Ascending aorta (tissue), 2 donors: ENCODE measurements at regions not wholly inside any gene's neighbourhood (a gene's known extent, or its start where the extent isn't known, plus 50 kb on each side); places are given as distances from the start of the nearest gene placed in this dataset.

Experiments used
- DNase-seq, 2 donors: peaks; one replicate each; pipeline ENCODE4 v3.0.0-alpha.2; 2019; ENCODE audit warnings: low spot score in 2 of 2
- H3K27ac ChIP-seq, 2 donors: fragments of 200-600 bp; sonication (generic); one replicate each; pipeline ENCODE4 v1.5.1; 2016 to 2017; ENCODE audit warnings: mild to moderate bottlenecking in 1 of 2
- H3K27me3 ChIP-seq: fragments of 200-600 bp; sonication (generic); one replicate; pipeline ENCODE4 v1.5.1; 2017
- H3K36me3 ChIP-seq, 2 donors: fragments of 200-600 bp; sonication (generic); one replicate each; pipeline ENCODE4 v1.5.1; 2016
- H3K4me1 ChIP-seq, 2 donors: fragments of 200-600 bp; sonication (generic); one replicate each; pipeline ENCODE4 v1.5.1; 2016 to 2017; ENCODE audit warnings: mild to moderate bottlenecking in 1 of 2
- H3K4me3 ChIP-seq, 2 donors: fragments of 200-600 bp; sonication (generic); one replicate each; pipeline ENCODE4 v1.5.1; 2016 to 2017; ENCODE audit warnings: mild to moderate bottlenecking in 1 of 2
- H3K9me3 ChIP-seq, 2 donors: fragments of 200-600 bp; sonication (generic); one replicate each; pipeline ENCODE4 v1.5.1; 2016
- intact Hi-C: fragments of 100-400 bp; cut with DNase I; formaldehyde crosslinking; loops from one replicate; pipeline ENCODE4 v1.15.1; 2023
- TF ChIP-seq, protein P1 (sequence below), 3 experiments: fragments of 200-600 bp in 2 of 3; fragments of 450-650 bp in 1 of 3; sonication (generic) in 2 of 3; IDR thresholded peaks; one replicate each; pipeline ENCODE4 v1.5.1; 2016 to 2019; ENCODE audit warnings: antibody characterized with exemption in 3 of 3, mild to moderate bottlenecking in 1 of 3, moderate library complexity in 1 of 3

DNA sequence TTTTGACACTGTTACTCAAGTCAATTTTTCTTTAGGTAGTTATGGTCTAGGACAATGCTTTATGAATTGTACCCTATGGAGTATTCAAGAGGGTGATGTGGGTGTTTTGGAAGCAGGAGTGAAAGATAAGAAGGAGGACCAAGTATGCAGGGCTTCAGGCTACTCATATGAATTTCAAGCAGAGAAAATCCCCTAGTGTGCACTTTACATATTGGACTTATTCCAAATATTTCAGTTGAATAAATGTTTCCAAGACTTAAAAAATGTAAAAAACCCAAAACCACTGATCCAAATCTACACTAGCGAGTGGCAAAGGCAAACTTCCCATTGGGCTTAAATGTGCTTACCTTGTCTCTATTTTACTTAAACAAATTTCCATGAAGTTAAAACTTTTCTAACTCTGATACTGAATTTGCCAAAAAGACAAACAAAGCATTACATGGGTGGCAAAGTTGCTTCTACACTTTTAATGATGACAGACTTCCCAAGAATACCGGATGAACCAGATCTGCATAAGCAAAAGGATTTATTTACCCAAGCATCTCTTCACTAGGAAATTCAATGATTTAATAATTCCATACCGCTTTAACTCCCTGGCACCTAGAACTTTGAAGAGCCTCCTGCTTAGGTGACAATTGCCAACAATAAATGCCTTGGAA lies 1233.5 kb upstream of the NXPH2 start:
- TF ChIP-seq, protein P1, sequence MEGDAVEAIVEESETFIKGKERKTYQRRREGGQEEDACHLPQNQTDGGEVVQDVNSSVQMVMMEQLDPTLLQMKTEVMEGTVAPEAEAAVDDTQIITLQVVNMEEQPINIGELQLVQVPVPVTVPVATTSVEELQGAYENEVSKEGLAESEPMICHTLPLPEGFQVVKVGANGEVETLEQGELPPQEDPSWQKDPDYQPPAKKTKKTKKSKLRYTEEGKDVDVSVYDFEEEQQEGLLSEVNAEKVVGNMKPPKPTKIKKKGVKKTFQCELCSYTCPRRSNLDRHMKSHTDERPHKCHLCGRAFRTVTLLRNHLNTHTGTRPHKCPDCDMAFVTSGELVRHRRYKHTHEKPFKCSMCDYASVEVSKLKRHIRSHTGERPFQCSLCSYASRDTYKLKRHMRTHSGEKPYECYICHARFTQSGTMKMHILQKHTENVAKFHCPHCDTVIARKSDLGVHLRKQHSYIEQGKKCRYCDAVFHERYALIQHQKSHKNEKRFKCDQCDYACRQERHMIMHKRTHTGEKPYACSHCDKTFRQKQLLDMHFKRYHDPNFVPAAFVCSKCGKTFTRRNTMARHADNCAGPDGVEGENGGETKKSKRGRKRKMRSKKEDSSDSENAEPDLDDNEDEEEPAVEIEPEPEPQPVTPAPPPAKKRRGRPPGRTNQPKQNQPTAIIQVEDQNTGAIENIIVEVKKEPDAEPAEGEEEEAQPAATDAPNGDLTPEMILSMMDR (IDR thresholded peaks at IDR 0.05): no peak
- Histone ChIP-seq H3K9me3 (no peaks in the 10 kb centered on the region), H3K36me3 (no peaks in the 10 kb centered on the region), H3K27me3 (no peaks in the 10 kb centered on the region), H3K27ac (no peak overlapping the region), H3K4me1 (no peaks in the 10 kb centered on the region), H3K4me3 (no peak overlapping the region)
- intact Hi-C loops: no loop called here
- no peak for DNase-seq

DNA sequence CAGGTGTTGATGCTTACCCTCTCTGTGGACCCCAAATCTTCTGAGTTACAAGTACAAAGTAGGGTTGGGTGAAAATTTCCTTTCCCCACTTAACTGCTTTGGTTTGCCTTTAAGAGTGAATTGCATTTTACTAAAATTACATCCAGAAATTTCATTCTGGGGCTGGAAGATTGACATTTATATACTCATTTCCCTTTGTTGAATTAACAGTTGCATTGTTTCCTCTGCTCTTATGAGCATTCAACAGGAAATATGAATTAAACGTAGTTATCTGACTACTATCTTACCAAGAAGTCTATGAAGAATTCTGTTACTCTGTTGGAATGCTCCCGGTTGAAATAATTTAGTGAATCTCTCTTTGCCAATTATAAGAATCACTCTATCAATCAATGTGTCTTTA lies 1231.1 kb upstream of the NXPH2 start:
- Histone ChIP-seq H3K9me3 (no peaks in the 10 kb centered on the region), H3K27ac (no peak overlapping the region), H3K4me1 (no peaks in the 10 kb centered on the region), H3K4me3 (no peak overlapping the region), H3K27me3 (no peaks in the 10 kb centered on the region), H3K36me3 (no peaks in the 10 kb centered on the region)
- intact Hi-C loops: no loop called here
- DNase-seq: no peak
- TF ChIP-seq, protein P1 (IDR thresholded peaks at IDR 0.05): no peak

DNA sequence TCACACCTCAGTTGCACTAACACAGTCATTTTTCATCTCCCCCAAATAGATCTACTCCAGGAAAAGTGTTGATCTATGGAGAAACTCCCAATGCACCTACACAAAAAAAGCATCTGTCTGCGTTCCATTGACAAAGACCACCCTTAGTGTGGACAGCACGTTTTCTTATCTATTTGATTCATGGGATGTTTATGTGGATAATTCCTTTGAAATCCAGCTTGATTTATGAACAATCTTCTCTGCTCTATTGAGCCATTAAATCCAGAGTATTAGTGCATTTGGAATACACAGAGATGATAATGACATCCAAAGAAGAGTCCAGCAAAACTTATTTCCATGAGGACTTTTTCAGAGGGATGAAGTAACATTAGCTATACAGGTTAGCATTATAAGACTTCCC lies 1221.9 kb upstream of the NXPH2 start:
- Histone ChIP-seq H3K36me3 (no peaks in the 10 kb centered on the region), H3K4me1 (no peaks in the 10 kb centered on the region), H3K27ac (no peak overlapping the region), H3K4me3 (no peak overlapping the region), H3K27me3 (no peaks in the 10 kb centered on the region), H3K9me3 (no peaks in the 10 kb centered on the region)
- TF ChIP-seq, protein P1 (IDR thresholded peaks at IDR 0.05): no peak
- intact Hi-C loops: no loop called here
- no peak for DNase-seq

DNA sequence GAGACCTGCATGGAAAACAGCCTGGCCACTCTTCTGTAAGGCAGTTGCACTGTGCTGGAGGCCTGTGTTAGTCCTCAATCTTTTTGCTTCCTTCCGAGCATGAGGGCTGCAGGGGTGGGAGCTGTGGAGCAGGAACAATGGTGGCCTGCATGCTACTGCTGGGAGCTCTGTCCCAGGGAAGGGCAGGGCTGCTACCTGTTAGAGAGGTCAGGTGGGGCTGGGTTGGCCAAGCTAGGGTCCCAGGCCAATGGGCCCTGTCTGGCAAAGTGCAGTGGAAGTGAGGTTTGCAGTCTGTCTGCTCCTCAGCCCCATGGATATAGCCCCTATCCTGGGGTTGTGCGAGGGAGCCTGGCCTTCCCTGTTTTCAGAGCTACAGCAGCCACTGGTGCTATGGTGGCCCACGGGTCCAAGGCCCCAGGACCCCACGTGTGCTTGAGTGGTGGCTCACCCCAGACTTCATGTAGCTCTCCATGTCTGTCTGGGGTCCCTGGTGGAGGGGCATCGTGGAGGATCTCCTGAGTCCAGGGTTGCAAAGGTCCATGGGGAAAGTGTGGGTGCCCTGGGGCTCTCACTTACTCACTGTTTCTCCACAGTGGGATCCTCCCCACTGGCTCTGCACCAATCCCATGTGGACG lies 1212.6 kb upstream of the NXPH2 start:
- peaks cover 0 to 6% of the 10 kb centered on the region in 2 donors for H3K9me3 ChIP-seq
- H3K4me1 ChIP-seq: no peaks in the 10 kb centered on the region
- H3K4me3 ChIP-seq: no peak overlapping the region
- intact Hi-C loops: no loop called here
- no peaks in the 10 kb centered on the region for H3K27me3 ChIP-seq
- TF ChIP-seq, protein P1 (IDR thresholded peaks at IDR 0.05): no peak
- H3K27ac ChIP-seq: no peak overlapping the region
- DNase-seq: no peak
- H3K36me3 ChIP-seq: no peaks in the 10 kb centered on the region

DNA sequence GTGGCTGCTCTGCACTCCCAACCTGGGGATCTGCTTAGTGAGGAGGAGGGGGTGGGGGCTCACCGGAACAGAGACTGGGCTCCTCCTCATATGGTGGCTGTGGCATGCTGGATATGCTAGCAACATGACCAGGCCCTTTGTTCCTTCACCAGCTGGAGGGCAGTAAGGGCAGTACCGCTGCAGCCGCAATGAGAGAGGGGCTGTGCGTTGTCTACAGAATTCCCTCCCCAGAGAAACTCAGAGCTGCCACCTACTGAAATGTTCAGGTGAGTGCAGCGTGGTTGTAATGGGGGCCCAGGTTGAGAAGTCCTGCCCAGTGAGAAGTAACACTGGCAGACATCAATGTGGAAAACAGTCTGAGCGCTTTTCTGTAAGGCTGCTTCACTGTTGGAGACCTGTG lies 1211.9 kb upstream of the NXPH2 start:
- Histone ChIP-seq H3K36me3 (no peaks in the 10 kb centered on the region), H3K27ac (no peak overlapping the region), H3K27me3 (no peaks in the 10 kb centered on the region), H3K4me1 (no peaks in the 10 kb centered on the region), H3K9me3 (peaks cover 0 to 6% of the 10 kb centered on the region in 2 donors), H3K4me3 (no peak overlapping the region)
- intact Hi-C loops: no loop called here
- TF ChIP-seq, protein P1 (IDR thresholded peaks at IDR 0.05): no peak
- DNase-seq: no peak
